ENCODE measurements at regions not wholly inside any gene's neighbourhood (a gene's known extent, or its start where the extent isn't known, plus 50 kb on each side); places are given as distances from the start of the nearest gene placed in this dataset.

DNA sequence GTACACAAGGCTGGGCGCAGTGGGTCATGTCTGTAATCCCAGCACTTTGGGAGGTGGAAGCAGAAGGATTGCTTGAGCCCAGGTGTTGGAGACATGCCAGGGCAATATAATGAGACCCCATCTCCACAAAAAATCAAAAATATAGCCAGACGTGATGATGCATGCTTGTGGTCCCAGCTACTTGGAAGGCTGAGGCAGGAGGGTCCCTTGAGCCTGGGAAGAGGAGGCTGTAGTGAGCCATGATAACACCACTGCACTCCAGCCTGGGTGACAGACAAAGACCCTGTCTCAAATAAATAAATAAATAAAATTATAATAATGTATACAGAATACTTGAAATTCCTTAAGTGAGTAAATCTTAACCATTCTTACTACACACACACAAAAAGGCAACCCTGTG, 127.7 kb downstream of the SPRY2 start:
- TF ChIP-seq EZH2phosphoT487 (IDR thresholded peaks at IDR 0.05; ENCODE audit: borderline replicate concordance): no peak
- TF ChIP-seq POLR2A (IDR thresholded peaks at IDR 0.05; ENCODE audit: borderline replicate concordance, extremely low read depth, insufficient read depth, insufficient read length): no peak
- TF ChIP-seq, protein P1, sequence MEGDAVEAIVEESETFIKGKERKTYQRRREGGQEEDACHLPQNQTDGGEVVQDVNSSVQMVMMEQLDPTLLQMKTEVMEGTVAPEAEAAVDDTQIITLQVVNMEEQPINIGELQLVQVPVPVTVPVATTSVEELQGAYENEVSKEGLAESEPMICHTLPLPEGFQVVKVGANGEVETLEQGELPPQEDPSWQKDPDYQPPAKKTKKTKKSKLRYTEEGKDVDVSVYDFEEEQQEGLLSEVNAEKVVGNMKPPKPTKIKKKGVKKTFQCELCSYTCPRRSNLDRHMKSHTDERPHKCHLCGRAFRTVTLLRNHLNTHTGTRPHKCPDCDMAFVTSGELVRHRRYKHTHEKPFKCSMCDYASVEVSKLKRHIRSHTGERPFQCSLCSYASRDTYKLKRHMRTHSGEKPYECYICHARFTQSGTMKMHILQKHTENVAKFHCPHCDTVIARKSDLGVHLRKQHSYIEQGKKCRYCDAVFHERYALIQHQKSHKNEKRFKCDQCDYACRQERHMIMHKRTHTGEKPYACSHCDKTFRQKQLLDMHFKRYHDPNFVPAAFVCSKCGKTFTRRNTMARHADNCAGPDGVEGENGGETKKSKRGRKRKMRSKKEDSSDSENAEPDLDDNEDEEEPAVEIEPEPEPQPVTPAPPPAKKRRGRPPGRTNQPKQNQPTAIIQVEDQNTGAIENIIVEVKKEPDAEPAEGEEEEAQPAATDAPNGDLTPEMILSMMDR (IDR thresholded peaks at IDR 0.05 in 2 of 3, conservative IDR thresholded peaks at IDR 0.05 in 1 of 3; ENCODE audit: borderline replicate concordance in 1 of 3, insufficient read depth in 1 of 3, low read depth in 2 of 3, low read length in 2 of 3): no peak
- no peak for TF ChIP-seq JUND (IDR thresholded peaks at IDR 0.05)
- TF ChIP-seq SRF (IDR thresholded peaks at IDR 0.05; ENCODE audit: low read depth): no peak
- no peak for TF ChIP-seq ZFX (IDR thresholded peaks at IDR 0.05)
- TF ChIP-seq RAD21 (IDR thresholded peaks at IDR 0.05; ENCODE audit: low read depth): no peak
- TF ChIP-seq, protein P2, sequence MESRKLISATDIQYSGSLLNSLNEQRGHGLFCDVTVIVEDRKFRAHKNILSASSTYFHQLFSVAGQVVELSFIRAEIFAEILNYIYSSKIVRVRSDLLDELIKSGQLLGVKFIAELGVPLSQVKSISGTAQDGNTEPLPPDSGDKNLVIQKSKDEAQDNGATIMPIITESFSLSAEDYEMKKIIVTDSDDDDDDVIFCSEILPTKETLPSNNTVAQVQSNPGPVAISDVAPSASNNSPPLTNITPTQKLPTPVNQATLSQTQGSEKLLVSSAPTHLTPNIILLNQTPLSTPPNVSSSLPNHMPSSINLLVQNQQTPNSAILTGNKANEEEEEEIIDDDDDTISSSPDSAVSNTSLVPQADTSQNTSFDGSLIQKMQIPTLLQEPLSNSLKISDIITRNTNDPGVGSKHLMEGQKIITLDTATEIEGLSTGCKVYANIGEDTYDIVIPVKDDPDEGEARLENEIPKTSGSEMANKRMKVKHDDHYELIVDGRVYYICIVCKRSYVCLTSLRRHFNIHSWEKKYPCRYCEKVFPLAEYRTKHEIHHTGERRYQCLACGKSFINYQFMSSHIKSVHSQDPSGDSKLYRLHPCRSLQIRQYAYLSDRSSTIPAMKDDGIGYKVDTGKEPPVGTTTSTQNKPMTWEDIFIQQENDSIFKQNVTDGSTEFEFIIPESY (IDR thresholded peaks at IDR 0.05; ENCODE audit: extremely low read depth, insufficient replicate concordance, low read length): no peak
- no peak for TF ChIP-seq ZNF274 (IDR thresholded peaks at IDR 0.05; ENCODE audit: low read depth, low read length)
- no peak for TF ChIP-seq CEBPB (IDR thresholded peaks at IDR 0.05; ENCODE audit: low read depth)
